HS-5 (cell line): ENCODE measurements at regions not wholly inside any gene's neighbourhood (a gene's known extent, or its start where the extent isn't known, plus 50 kb on each side); places are given as distances from the start of the nearest gene placed in this dataset.
A peak's percentile ranks its signal among the peaks of the same experiment; 100 is the strongest.

Experiments
- DNase-seq: peaks from one replicate; pipeline ENCODE4 v3.0.0-alpha.2; 2012; ENCODE audit warnings: low read depth

DNA sequence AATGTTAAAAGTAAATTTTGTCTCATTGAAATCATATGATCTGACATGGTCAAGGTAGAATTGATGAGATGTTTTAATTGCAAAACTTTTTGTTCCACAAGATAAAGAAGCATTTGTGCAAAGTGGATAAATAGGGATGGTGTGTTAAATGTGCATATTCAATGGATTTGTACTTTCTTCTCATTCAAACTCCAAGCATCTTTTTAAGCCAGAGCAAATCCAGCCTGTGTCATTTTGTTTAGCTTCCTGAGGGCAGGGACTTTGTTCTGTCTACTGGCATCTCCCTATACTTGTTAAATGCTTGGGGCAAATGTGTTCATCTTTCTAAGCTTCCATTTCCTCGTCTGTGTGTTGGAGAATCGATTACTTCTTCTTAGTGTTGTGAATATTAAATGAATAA lies 200.3 kb downstream of the SLIT2 start:
- no peak for DNase-seq

DNA sequence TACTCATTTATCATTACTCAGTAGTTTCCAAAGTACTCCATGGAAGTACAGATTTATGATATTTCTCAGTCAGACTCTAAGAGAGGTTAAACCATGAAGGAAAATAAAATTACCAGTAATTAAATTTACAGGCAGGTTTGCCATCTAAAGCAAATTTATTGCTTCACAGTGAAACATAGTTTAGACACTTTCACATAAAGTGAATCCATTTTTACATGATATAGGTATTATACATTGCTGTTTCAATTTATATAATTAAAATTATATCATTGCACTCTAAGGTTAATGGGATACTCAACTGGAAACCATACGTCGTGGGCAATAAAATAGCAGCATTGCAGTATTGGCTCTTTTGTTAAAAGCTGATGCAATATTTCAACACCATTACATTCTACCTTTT lies 202.8 kb downstream of the SLIT2 start:
- DNase-seq, result no peak

DNA sequence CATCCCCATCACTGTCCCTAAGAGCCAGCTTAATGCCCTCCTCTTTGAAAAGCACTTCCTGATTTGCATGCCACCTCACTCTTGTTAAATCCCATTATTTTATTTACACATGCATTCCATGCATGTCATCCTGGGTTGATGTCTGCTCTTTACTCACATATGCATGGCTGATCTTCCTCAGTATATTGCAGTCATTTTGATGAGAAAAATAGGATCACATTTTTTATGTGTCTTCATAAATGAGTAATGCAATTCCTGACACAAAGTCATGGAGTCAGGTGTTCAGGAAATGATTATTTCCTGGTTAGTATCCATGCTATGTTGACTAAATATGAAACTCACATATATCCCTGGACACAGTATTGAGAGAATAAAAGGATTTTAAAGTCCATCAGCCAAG lies 204.7 kb downstream of the SLIT2 start:
- peak; percentile 39 for DNase-seq

DNA sequence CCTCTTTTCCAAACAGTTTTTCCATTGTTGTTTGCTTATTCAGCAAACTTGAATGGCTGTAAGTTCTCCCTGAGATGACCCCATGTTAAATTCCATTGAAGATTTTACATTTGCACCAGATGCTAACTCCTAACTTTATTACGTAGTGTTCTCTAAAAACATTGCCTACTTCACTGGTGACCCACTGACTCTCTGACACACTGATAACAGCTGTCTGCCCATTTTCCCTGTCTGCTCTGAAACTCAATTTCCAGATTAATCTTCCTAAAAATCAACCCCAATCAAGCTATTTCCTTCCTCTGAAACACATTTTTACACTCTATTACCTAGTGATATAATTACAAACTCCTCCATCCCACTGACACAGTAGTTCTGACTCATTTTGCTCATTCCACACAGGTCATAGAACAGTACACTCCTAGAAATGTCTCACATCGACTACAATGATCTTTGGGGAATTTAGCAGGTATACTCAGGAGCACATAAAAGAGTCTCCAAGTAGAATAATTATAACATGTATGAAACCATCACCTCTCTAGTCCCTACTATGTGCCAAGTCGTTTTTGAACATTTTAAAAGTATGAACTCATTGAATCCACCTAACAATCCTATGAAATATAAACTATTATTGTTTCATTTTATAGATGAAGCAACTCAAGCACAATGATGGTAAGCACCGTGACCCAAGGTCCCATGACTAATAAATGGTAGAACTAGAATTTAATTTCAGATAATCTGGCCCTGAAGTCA lies 210.9 kb downstream of the SLIT2 start:
- no peak for DNase-seq

DNA sequence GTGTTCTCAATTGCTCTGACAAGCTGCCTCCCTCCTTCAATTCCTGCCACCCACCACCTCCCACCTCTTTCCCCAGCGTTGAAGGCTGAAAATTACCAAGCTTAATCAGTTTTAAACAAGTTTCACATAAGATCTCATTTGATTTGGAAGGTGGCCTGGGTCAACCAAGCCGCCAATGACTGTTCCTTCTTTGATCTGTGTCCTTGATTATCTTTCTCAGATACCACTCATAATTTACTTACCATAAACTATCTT lies 211.4 kb downstream of the SLIT2 start:
- DNase-seq, result no peak

DNA sequence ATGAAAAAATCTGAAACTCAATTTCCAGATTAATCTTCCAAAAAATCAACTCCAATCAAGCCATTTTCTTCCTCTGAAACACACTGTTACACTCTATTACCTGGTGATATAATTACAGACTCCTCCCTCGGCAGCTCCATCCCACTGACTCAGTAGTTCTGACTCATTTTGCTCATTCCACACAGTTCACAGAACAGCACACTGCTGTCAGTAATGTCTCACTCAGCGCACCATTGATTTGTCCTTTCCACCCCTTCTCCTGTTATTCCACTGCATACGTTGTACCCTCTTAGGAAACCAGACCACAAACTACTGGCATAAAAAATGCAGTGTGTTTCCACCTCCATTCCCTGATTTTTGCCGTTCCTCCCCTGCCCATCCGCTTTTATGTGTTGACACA lies 212.7 kb downstream of the SLIT2 start:
- peak; percentile 57 for DNase-seq

DNA sequence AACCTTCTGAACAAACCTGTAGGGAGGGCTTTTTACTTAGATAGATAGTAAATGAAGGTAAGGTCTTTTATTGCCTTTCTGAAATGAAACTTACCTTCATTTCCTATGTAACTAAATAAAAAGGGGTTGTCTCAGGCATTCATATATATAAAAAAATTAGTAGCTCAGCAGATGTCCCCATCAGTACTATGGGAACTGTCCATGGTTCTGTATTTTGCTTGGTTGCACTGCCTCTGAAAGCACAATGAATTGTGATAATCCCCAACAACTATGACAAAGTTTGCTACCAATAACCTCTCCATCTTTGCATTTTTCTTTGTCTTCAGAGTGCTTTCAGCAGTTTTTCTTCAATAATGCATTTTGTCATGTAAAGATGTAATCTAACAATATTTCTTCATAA lies 222.4 kb downstream of the SLIT2 start:
- no peak for DNase-seq

DNA sequence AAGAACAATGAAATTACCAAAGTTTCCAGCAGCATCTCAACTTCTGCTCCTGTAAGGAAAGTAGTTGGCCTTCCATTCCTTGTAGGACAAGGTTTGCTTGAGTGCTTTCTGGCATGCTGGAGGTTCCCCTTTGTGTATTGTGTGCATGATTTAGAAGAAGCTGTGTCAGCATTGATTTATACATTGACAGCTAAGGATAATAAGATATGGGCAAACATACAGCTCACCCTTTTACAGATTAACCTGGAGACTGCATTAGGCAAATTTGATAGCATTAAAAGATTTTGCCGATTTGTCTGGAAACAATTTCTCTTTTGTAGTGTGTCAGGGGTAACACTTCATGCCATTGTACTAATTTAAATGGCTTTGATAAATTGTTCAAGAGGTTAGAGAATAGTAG lies 221.8 kb upstream of the PACRGL start:
- no peak for DNase-seq

DNA sequence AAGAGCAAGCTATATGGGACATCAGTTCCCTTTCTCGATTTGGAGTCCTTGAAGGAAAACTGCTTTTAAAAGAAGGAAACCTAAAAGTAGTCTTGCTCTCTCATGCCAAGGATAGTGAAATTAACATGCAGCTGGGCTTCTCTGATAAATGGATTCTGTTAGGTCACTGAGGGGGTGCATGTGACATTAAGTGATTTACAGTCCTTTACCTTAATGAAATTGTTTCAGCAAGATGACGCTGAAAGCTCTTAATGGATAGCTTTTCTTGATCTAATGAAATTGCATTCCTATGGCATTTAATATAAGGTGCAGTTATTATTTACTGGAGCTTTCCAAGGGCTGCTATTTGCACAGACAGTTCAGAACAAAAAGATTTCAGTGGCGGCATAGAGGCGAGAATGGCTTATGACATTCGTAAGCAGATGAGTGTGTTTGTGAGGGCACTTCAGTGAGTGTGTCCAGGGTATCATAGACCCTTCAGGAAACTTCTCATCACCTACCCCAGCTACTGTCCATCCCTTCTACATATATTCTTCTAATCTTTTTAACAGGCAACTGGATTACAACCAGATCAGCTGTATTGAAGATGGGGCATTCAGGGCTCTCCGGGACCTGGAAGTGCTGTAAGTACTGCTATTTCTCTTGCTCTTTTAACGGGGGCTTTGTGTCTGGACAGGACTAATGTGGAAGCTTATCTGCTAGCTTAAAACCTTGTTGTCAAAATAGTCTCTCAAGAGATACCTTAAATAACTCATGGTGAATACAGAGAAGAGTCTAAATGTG lies 219.9 kb upstream of the PACRGL start:
- DNase-seq, result no peak

DNA sequence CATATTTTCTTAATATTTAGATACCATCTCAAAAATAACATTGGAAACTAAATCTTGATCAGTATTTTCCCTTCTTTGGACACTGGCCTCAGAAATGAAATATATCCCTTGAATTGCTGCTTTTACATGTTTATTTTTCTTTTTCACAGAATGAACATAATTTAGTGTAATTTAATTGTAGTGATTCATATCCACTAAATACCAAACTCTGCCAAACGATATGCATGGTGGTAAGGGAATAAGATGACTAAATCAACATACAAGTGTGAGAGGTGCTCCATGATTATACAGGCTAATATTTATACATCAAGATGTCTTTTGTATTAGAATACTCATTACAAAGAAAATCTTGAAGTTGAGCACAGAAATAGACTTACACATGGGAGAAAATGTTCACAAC lies 216.8 kb upstream of the PACRGL start:
- no peak for DNase-seq

DNA sequence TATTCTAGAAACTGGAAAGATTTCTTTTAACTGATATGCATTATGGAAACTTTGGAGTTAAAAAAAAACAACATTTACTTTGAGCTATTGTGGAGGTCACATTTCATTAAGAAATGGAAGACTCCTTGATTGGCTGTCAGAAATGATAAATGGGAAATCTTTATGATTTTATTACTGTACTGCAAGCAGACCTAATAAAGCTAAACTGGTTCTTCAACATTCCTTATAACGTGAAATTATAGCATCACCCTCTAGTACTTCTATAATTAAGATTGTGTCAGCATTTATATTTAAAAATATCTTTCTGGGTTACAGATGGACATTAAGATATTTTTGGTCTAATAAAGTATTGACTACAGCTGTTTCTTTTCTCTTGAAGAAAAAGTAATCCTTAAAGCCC lies 213.8 kb upstream of the PACRGL start:
- DNase-seq, result no peak

DNA sequence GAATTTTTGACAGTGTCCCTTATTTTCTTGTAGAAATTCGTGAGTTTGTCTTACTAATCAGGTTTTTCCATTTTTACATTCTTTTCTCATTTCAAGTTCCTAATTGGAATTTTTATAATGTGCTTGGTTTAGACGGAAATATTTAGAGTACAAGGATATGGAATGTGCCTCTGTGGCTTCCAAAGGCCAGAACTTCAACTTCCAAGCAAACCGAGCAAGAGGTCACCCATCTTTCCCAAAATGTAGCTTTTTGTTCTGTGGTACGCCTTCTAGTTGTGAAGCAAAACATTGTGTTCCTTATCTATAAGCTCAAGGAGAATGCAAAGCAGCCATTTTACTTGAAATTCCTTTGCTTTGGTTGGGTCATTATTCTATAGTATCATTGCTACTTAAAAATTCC lies 212.8 kb upstream of the PACRGL start:
- no peak for DNase-seq

DNA sequence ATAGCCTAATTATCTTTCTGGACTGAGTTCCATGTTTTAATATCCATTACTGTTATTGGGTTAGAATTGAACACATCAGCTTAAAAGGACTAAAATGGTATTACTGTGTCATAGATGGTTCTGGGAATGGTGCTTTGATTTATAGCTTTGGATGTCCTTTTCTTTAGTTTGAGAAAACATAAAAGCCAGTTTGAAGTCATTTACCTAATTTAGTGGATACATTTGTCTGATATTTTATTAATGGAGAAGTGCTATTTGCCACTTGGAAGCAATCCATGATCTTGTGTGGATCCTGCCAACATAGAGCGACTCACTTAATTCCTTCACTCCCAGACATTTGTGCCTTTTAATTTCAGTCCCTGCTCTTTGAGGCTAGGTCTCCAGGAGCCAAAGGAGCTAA lies 212.4 kb upstream of the PACRGL start:
- DNase-seq, result no peak

DNA sequence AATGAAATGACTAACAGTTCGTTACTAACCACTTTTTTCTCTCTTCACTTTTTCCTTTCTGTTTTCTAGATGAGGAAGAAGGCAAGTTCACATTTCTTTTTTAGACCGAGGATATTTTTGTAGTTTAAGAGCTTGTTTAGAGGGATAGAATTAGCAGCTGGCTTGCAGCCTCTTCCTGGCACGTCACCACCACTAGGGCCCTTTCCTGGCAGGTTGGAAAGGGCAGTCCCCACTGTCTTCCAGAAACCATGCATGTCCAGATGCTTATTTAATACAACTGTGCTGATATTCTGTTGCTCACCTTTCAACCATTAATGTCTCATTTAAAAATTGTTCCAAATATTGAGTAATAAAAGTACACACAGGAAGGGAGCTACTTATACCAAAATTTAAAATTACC lies 209.5 kb upstream of the PACRGL start:
- no peak for DNase-seq

DNA sequence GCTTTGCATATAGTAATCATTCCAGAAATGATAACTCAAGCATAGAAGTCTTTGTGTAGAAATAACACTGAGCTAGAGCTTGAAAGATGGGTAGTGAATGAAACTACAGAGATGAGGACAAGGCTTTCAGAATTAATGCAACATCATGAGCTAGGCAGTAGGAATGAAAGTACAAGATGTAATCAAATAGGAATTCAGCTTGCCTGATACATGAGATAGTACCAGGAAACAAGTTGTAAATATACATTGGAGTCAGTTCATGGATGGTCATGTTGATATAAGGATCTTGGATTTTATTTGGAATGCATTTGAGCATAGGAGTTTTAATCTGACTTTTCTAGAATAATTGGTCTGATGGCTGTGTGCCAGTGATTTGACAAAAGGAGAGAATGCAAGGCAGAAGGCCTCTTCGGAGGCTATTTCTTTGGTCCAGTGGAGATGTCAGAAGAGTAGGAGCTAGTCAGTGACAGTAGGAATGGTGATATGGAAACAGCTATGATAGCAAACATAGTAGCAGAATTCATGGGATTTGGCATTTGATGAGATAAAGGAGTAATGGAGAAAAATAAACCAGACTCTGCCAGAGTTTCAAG lies 206.4 kb upstream of the PACRGL start:
- peak; percentile 16 for DNase-seq

DNA sequence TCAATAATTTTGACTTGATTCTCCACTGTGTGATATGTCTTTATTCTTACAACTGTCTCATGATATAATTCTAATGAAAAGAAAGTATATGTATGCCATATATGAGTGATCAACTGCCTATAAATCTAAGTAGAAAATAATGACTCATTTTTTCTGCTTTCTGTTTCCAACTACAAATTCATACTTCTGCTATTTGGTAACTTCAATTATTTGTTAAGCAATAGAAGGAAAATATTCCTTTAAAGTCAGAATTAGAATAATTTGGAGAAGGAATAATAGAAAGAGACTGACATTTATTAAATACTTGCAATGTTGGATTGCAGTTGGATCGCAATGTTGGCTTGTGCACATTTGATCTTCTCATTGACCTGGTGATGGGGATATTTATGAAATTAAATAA lies 204.2 kb upstream of the PACRGL start:
- no peak for DNase-seq

DNA sequence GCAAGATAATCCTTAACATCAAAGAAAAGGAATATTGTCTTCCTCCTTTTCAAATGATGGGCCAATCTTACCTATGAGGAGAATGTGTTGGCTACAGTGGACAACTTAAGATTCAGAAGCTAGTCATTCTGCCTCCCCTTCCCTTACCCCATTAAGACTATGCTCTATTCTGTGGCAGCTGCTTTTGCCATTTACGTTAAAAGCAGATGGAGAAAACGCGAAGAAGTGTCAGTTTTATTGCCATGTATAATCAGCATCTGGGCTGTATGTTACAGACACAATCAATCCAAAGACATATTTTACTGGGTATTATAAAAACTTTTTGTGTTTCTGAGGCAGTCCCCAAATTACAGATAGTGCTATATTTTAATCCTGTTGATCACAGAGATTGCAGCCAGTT lies 196.1 kb upstream of the PACRGL start:
- no peak for DNase-seq

DNA sequence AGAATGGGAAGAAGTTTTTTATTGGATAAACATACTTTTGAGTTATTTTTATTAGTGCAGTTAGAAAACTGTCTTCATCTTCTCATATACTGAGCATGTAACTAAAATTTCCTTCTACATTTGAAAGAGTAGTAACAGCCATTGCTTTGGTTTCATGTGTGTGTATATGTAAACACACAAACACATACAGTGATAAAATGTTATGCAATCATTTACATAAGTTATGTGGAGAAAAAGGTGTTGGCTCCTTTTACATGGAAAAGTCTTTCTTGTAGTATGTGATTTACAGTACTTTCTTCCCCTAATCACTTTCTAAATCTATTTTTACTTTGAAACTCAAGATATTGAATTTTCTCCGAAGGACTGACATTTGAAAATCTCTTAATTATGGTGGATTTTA lies 194.3 kb upstream of the PACRGL start:
- DNase-seq, result no peak

DNA sequence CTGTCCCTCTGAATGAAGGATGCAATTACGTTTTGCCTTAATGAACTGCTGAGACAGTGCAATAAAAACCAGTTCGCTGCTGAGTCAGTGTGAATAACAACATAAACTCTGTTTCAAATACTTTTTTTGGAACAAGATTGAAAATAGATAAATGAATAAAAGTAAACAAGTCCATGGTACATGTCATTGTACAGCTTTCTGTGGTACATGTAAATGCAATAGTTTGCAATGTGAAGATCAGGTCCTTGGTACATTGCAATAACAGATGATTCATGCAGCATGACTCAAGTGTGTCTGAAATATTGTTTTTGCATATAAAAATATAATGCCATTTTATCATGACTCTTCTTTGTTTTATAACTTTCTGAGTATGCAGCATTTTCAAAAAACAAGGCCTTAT lies 193.4 kb upstream of the PACRGL start:
- DNase-seq, result peak; percentile 72

DNA sequence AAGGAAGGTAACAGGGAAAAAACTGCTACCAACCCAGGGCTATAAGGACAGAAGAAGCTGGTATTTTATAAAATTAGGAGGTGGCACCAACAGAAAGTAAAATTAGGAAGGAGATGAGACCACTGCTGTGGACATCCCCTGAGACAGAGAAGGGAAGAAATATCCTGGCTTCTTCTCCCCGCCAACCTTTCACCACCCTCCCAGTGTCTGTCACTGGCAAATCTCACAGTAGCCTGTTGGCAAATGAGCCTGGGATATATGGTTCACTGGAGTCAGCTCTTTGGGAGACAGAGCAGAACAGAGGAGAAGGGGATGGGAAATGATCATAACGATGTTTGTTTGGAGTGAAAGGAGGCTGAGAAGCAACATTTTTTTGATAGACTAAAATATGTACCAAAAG lies 190.9 kb upstream of the PACRGL start:
- DNase-seq, result no peak

DNA sequence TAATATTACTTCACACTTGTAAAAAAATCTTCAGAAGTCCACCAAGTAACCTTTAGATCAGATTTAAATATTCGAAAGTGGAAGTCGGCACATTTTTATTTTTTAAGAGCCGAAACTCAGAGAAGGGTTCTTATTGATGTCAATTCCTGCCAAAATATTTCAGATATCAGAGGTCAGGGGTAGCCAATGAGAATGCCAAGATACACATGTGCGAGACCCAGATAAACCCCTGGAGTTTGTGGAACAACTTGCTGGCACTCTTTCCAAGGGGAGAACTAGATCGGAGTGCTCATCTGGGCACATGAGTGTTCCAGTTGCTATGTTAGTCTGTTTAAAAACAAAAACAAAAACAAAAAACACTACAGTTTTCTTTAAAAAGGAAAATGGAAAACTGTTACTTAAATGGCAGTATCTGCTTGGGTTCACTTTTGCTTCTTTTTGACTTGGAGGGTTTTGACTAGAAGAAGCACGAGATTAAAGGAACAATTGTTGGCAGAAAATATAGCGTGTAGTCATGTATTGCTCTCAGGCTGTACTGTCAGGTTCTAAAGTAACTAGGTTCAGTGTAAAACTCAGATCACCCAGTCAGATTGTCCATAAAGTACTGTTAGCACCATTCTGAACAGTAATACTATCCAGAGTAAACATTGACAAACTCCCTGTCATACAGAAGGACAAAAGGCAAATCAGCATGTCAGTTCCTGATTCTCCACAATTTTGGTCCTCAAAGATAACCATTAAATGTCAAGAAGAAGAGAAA lies 188.0 kb upstream of the PACRGL start:
- DNase-seq, result no peak

DNA sequence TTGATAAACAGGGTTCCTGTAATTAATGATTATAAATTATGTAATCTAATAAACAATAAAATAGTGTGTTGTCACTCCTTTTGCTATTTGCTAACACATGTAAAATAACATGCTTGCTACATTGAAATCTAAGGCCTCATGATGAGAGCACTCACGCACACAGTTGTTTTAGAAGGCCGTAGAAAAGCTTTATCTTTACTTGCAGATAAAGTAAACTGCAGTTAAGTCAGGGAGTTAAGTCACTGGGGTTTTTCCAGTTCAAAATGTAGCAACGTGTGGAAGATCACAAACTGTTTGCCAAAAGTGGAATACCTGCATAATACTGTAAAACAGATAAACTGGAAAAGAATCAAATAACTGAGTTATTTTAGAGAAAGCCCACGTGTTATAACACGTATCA lies 187.3 kb upstream of the PACRGL start:
- no peak for DNase-seq

DNA sequence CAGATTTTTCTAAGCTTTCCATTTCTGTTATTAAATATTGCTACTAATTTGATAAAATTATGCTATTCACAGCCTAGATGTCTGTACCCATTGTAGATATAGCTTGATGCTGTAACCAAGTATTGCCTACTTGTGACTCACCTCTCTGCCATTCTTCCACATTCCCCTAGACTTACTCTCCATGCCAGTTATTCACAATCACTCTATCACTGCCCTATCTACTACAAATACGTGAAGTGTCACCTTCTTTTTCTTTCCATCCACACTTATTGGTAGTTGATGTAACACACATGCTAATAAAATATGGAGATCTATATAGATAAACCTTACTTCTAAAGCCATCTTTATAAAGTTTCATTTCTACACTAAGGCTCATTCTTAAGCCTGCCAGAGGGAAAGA lies 179.4 kb upstream of the PACRGL start:
- DNase-seq, result peak; percentile 53
